NCI-H2081 (cell line): ENCODE measurements at regions not wholly inside any gene's neighbourhood (a gene's known extent, or its start where the extent isn't known, plus 50 kb on each side); places are given as distances from the start of the nearest gene placed in this dataset.

Experiments used
- DNase-seq, 2 experiments: peaks; one replicate each; lab custom pipeline; 2025; lab: John Stamatoyannopoulos, UW

DNA sequence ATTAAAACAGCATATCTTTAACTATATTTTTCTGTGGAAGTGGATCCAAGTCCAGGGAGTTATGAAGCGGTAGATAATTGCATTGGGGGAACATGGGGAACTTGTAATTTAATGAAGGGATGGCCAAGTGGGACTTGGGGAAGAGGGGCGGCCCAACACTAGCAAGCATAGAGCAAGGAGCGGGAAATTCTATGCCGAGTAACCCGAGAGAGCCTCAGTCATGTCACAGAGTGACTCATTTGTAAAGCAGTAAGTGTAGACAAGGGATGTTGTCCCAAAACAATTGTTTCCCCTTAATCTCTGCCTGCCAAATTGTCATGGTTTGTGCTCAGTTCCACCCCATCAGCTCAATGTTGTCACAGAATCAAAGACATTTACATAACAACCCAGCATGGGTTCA, 620.1 kb downstream of the AJAP1 start:
- no peak for DNase-seq

DNA sequence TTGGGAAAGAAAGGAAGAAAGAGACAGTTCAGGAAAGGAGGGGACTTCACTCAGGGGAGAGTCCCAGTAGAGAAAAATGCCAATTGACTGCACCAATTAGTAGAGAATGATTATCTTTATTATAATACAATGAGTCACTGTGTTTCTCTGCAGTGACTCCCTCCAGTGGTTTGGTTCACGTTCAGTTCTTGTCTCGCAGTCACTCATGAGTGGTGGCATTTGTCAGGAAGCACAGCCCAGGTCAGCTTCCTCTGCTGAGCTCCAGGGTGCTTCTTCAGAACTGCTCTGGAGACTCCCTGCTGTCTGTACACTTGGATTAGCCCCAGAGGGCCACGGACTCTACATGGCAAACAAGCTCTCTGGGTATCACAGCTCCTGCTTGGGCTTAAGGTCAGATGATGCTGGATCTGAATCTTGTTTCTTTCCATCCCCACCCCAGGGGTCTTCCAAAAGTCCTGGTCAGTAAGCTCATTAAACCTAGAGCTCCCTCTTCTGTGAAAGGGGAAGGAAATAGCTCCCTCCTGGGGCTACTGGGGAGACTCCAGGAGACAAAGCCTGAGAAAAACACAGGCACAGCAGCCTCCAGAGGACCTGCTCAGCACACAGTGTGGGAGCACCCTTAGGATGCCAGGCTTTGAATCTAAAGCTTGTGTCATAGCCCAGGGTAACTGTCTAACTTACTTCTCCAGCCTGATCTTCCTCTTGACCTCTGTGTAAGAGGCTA, 619.0 kb downstream of the AJAP1 start:
- no peak for DNase-seq

DNA sequence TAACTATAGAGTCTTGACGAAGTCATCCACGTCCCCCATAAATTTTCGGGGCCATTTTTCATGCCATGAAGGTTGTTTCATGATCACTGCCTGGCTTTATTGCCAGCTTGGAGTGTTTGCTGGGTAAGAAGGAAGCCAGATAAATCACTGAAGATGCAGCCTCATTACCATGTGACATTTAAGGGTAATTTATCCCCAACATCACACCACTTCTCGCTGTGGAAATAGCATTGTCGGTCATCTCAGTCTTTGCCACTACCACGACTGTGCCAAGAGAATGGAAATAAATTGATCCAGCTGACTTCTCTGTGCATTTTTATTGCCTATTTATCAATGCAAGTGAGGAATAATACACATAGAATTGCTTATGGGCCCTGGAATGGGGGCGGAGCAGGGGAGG, 617.9 kb downstream of the AJAP1 start:
- no peak for DNase-seq

DNA sequence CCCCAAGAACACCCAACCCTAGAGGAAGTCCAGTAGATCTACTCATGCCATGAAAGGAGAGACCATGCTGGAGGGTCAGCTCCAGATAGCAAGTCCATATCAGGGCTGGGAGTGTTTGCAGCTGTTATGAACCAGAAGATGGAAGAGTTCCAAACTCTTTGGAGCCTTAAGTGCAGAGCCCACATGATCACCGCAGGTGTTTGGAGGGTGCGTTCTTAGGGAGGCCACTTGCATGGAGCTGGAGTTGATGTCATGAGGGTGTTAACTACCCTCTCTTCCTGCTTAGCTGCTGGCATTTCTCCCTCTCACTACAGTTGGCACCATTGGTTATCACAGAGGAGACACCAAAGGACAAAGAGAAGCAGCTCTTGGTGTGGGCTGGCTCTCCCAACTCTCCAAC, 616.9 kb downstream of the AJAP1 start:
- no peak for DNase-seq

DNA sequence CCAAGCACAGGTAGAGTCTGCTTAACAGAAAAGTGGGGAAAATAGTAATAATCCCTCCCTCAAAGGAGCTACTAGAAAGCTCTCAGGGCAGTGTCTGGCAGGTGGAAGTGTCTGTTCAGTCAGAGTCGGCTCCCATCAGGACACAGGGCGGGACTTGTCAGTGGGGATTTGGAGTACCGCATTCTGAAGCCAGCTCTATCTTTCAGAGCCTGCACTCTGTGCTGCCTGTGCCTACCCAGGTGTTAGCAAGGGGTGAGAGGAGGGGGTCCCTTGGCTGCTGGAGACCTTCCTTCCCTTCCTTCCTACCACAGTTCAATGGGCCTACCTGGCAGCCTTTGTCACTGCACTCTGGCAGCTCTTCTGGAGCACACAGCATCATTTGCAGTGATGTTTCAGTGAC, 615.5 kb downstream of the AJAP1 start:
- DNase-seq, result no peak

DNA sequence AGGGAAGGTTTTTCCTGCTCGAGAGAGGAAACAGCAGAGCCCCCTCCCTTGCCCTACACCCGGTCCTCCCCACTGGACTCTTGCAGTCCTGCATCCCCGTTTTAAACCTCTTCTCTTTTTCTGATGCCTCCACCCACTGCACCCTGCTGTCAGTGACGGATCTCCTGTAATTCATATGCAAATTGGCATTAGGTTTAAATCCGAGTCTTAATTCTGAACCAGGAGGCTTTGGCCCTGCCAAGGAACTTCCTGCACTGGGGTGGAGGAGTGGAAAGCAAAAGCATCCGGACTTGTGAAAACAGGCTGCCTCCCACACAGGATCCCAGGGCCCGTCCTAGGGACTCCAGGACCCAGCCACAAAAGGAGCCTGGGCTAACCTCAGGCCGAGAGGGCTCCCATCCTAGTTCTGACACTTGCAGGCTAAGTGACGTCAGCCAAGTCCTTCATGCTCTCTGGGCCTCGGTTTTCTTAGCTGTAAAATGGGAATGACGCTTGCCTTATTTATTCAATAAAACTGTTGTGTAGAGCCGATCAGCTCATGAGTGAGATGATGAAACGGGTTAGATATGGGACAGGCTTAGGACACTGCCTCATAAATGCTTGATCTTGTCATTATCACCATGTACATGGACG, 613.3 kb downstream of the AJAP1 start:
- DNase-seq, result no peak

DNA sequence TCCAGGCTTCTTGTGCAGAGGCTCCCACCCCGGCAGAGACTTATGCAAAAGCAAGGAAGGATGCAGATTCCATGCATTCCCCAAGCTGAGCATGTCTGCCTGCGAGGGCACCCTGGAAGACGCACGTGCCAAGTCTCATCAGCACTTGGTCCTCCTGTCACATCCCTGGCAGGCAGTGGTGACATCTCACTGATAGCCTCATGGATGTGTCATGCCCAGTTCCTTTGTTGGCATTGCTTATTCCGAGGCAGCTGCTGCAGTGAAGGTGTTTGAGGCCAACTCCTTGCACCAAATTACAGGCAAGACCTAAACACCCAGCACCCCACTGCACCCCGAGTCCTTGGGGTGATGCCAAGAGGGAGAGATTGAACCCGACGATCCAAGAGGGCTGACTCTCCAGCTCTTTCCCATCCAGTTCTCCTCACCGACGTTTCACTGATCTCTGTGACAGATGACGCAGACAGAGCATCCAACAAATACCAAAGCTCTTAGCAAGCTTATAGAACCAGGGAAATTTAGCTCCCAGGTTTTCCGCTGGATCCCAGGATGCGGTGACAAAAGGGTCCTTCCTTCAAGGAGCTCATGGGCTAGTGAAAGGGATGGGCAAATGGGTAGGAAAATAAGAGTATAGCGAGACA, 611.1 kb downstream of the AJAP1 start:
- no peak for DNase-seq

DNA sequence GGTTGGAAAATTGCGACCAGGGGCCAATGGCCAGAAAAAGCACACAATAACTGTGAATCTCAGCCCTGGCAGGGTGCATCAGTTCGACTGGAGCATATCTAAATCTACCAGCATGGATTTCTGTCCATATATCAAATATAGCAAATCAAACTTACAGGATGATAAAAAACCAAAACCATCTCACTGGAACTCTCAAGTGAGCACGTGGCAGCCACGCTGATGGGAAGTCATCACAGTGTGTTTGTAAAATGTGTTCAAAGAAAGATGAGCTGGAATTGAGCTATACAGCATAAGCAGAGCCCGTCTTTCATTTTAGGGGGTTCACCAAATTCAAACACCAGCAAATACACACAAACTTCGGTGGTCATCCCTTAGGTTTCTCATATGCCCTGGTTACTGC, 610.1 kb downstream of the AJAP1 start:
- no peak for DNase-seq

DNA sequence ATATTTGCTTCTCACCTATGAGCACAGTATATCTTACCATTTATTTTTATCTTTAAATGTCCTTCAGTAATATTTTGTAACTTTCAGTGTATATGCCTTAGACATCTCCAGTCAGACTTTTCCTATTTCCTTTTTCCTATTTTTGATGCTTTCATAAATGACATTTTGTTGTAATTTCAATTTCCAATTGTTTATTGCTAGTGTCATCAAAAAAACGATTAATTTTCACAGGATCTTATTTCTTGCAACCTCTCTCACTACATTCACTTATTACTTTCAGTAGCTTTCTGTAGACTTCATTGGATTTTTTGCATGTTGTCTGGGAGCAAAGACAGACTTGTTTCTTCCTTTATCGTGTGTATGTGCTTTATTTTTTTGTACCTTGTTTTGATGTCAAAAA, 602.4 kb downstream of the AJAP1 start:
- DNase-seq, result no peak

DNA sequence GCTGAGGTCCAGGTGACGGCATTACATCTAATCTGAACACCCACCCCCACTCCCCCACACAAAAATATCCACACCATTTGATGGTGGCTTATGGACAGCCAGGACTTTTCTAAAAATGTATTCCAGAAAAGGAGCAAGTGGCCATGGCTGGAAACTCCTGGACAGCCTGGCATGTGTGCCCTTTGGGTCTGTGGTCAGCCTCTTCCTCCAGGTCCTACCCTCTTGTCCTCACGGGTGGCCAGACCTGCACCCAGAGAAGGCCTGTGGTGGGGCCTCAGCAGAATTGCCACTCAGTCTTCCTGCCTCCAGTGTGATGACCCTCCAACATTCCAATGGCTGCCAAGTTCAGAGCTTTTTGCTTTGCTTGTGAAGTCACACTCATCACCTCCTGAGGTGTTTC, 600.6 kb downstream of the AJAP1 start:
- DNase-seq, result no peak

DNA sequence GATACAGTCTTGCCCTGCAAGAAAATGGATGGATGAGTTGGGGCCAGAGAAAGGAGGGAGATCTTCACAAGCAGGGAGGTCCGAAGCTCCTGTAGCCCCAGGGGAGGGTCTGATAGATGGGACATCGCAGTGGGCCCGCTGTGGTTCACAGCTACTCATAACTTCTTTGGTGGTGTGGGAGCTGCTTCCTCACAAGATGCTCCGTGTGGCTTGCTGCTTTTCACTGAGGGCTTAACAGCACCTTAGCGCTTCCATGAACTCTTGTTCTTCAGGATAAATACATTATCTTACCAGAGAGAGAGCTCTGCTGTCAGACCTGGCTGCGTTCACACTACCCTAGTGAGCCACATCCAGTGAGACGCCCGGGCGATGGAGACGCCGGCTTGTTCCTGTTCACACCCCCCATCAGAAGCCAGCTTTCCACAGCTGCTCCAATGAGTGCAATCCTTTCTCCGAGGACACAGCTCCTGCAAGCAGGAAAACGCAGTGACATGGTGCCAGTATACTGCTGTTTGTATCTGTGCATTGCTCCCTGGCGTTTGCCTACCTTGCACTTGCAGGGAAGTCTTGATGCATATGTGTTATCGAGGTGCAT, 599.8 kb downstream of the AJAP1 start:
- DNase-seq, result no peak

DNA sequence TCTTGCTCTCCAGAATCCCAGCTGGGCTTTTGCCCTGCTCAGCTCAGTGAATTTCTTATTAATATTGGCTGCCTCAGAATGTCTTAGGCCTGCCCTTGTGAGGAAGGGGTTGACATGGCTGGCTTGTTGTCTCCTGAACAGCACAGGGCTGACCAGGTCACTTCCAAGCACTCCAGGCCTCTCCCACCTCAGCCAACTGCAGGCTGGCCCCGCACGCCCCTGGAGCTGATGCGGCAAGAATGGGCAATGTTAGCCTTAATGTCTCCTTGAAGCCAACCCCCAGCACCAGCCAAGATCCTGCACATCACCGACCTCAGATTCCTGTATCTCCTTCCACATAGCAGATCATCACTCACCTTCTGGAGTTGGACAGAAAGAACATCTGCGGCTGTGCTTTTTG, 598.6 kb downstream of the AJAP1 start:
- DNase-seq, result no peak

DNA sequence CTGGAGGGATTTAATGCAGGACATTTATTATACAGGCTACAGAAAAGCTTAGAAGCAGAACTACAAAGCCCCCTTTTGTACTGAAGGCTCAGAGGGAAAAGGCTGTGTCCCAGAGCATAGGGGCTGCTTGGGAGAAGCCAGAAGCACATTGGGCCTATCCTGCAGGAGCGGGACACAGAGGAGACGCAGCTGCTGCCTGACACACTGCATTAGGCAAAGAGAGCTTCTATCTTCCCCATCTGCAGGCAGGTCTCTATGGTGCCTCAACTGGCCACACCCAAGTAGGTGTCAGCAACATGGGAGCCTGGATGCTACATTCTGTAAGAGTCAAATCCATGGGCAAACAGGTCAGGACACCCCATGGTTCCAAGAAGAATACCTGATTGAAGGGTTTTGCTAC, 595.9 kb downstream of the AJAP1 start:
- DNase-seq, result no peak

DNA sequence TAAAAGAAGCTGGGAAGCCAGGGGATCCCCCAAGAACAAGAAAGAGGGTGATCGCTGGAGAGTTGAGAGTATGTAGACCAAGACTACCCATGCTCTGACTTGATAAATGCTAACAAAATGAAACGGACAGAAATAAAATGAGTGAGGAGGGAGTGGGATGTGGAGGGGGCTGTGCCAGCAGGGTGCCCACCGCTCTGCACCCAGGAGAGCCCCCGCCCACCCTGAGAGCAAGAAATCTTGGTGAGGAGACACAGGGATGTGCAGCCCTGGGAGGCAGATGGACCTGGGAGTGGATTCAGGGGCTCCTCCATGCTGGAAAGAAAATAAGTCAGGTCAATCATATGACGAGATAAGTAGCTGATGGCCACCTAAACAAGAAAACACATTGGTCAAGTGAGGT, 590.9 kb downstream of the AJAP1 start:
- DNase-seq, result no peak

DNA sequence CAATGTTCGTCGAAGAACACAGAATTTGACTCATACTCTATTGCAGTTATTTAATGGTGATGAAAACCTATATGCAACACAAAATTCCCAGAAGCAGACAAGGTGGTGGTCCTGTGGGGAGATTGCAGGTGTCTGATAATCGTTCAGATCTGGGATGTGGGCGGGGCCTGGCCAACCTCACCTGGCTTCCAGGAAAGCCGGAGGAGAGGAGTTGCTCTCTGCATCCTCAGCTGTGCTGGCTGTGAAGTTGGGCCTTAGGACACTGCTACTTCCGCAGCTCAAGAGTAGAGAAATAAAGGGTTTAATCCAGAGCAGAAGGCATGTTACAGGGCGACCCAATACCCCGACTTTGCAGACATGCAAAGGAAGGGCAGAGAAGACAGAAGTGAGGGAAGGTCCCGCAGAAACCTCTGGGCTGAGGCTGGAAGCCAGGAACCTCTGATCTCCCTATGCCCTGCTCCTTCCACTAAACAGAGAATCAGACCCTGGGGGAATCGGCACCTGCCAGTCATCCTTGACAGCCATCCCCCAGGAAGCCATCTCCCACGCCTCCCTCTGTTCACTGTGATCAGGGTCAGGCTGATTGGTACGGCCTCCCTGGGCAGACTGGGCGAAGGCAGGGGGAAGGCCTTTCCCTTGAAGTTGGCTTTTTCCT, 590.3 kb downstream of the AJAP1 start:
- no peak for DNase-seq

DNA sequence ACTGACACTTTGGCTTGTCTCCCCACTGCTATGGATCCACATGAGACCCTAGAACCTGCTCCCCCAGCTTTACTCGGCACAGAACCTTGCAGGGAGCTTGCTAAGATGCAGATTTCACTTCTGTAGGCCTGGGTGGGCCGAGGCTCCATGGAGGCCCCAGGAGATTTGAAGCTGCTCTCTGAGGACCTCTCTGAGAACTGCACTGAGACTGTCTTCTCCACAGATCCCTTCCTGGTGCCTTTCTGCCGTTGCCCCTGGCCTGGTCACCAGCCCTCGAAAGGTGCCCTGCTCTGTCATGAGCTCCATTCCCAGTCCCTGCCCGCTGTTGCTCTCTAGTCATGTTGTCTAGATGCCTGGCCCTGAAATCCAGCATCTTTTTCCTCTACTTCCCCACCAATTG, 588.4 kb downstream of the AJAP1 start:
- no peak for DNase-seq

DNA sequence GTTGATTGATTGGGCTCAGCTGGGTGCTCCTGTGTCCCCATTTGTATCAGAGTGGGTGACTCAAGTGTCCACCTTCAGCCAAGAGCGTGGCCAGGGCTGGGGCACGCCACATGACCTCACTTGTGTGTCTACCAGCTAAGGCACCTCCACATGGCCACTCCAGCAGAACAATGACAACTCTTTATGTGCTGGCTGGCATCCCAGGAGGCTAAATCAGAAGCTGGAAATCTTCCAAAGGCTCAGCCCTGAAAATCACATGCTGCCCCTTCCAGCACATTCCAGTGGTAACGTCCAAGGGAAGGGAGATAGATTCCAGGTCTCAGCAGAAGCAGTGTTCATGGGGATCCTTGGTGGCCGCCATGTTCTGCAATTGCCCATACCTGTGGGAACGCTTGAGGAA, 585.5 kb downstream of the AJAP1 start:
- DNase-seq, result no peak

DNA sequence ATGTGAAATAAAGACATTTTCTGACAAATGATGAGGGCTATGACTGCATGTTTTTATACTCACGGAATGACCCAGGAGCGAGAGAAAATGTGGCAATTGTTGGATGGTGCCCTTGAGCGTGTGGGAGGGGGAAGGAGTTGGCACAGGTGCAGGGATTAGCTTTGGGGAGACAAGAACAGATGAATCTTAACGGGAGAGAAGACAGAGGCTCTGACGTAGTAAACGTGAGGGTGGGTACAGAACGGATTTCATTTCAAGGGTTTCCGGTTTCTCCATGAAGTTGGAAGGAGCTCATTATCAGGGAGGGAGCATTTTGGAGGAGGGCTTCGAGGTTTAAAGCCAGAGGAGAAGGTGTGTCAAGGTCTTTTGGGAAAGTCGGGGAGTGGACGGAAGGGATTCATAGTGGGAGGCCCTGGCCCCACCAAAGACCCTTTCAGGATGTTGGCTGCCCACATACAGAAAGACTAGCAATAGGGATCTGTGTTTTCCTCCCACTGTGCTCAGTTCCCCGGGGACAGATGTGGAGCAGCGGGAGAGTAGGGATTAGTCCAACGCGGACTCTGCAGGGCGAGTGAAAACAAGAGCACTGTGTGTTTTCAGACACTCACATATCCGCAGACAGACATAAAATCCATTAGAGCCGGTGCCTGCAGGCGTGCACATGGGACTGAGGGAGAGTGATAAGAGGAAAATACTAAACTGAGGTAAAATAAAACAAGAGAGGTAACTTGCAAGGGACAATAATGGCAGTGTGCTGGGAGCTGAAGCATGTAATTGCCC, 584.1 kb downstream of the AJAP1 start:
- DNase-seq, result no peak

DNA sequence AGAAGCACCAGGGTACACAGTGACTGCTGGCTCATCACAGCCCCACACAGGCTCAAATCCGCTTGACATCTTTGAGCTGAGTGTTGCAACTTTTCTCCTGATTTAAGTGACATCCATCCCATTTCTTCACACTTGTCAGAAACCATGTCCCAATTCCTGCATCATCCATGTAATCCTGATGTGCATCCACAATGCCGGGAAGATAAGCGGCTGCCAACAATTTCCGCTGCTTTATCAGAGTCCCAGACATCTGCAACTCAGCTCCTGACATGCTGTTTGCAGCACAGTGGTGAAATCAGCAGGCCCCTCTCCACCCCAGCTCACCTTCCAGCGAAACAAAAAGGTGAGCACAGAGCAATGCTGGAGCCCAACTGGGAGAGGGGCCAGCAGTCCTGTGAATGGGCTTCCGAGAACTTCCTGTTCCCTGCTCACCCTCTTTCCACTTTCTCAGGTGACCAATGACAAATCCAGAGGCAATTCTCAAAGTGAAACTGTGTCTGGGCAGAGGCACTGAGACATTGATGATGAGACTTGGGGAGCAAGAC, 581.0 kb downstream of the AJAP1 start:
- no peak for DNase-seq

DNA sequence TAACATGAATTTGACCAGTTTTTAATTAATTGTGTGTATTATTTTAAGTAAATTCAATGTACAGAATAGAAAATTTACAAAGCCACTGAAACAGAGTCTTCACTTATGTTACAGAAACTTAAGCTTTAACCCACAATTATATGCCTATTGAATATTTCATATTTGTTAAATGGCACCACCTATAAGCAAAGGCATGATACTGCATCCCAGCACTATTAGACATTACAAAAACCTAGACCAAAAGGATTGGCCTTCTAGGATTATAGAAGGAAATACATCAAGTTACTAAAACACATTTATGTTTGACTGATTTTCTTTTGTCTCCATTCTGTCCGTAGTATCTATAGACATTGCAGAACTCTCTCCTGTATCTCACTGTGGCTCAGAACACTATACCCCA, 578.1 kb downstream of the AJAP1 start:
- DNase-seq, result no peak

DNA sequence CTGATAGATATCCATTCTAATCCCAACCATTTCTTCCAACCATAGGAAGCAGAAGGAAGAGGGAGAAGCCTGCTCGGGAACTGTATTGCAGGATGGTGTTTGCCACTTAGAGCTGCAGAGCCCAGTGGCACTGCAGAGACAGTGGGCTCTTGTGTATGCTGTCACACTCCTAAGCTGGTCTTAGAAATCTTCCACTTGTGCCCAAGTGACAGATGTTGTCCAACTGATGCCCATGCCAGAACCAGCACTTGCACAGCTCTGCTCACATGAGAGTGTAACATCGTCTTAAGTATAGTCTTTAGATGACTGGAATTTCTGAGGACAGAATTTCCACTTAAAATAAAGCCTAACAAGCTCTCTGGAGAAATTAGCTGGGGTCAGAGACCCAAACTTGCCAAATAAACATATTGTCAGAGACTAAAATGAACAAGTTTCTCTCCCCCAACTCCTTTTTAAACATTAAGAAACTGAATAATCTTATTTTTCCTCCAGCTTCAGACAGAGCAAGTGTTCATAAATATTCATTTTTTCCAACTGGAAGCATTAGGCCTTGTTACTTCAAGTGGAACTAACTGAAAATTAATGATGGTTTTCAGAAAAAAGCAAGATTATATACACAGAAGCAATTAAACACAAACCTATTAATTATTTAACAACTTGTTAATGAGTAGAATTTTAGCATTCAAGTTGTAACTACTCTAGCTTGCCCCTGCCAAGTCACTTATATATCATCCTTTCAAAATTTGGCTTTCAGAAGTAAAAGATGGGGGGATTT, 577.3 kb downstream of the AJAP1 start:
- no peak for DNase-seq
